Left lung (tissue), 4 donors: ENCODE measurements at regions not wholly inside any gene's neighbourhood (a gene's known extent, or its start where the extent isn't known, plus 50 kb on each side); places are given as distances from the start of the nearest gene placed in this dataset.
"Not testable (repeated sequence)": the region's sequence is repeated elsewhere in the genome, so short reads cannot be mapped to it uniquely, and the experiment has no call there.

Experiments used
- ATAC-seq: fragments of 200-7000 bp; cut with Tn5 transposase; one replicate; pipeline ENCODE4 v1.9.1; 2020; ENCODE audit warnings: moderate library complexity
- DNase-seq, 4 donors: peaks; one replicate each; pipeline ENCODE4 v3.0.0-alpha.2; 2013 to 2020
- H3K27ac ChIP-seq, 2 donors: fragments of 200-600 bp; sonication (generic) in 1 of 2; one replicate each; pipeline versions ENCODE4 v1.5.0 to v1.8.0; 2020 to 2021
- H3K27me3 ChIP-seq, 2 donors: fragments of 200-600 bp; sonication (generic) in 1 of 2; one replicate each; pipeline versions ENCODE4 v1.5.0 to v1.8.0; 2020 to 2021
- H3K36me3 ChIP-seq, 2 donors: fragments of 200-600 bp; sonication (generic) in 1 of 2; one replicate each; pipeline versions ENCODE4 v1.5.0 to v1.8.0; 2020 to 2021
- H3K4me1 ChIP-seq, 2 donors: fragments of 200-600 bp; one replicate each; pipeline ENCODE4 v1.8.0; 2021
- H3K4me3 ChIP-seq, 2 donors: fragments of 200-600 bp; sonication (generic) in 1 of 2; one replicate each; pipeline versions ENCODE4 v1.5.0 to v1.8.0; 2020 to 2021; ENCODE audit warnings: mild to moderate bottlenecking in 1 of 2
- H3K9me3 ChIP-seq, 2 donors: fragments of 200-600 bp; sonication (generic) in 1 of 2; one replicate each; pipeline versions ENCODE4 v1.5.0 to v1.8.0; 2020 to 2021
- intact Hi-C, 2 donors: fragments of 100-400 bp; cut with DNase I; formaldehyde crosslinking; loops; one replicate each; pipeline versions ENCODE4 v1.11.2 to v1.14.2; 2022
- TF ChIP-seq, protein P1 (sequence below), 2 donors: fragments of 200-600 bp; sonication (generic) in 1 of 2; IDR thresholded peaks; one replicate each; pipeline versions ENCODE4 v1.5.0 to v1.8.0; 2021; ENCODE audit warnings: antibody characterized with exemption in 2 of 2
- donor health status: DM: no; HTN: yes; CAD: no.
- donor health status: DM: no; HTN: no; CAD: no.

DNA sequence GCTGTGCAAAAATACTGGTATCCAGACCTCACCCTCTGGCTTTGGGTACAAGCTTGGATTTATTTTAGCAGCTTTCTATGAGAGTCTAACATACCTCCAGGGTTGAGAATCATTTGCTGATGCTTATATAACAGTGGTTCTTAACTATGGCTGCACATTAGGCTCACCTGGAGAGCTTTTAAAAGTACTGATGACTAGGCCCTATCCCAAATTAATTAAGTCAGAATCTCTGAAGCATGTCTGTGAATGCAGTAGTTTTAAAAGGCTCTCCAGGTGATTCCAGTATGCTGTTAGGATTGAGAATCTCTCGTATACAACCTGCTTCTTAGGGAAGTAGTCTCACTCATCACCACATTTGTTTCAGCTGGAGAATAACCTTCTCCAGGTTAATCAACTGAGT, 99.2 kb downstream of the PDHA2 start:
- ATAC-seq (no peak), DNase-seq (no peak)
- H3K36me3 ChIP-seq: no peaks in the 10 kb centered on the region
- intact Hi-C loops: no loop called here
- H3K27ac ChIP-seq: no peak overlapping the region
- TF ChIP-seq, protein P1, sequence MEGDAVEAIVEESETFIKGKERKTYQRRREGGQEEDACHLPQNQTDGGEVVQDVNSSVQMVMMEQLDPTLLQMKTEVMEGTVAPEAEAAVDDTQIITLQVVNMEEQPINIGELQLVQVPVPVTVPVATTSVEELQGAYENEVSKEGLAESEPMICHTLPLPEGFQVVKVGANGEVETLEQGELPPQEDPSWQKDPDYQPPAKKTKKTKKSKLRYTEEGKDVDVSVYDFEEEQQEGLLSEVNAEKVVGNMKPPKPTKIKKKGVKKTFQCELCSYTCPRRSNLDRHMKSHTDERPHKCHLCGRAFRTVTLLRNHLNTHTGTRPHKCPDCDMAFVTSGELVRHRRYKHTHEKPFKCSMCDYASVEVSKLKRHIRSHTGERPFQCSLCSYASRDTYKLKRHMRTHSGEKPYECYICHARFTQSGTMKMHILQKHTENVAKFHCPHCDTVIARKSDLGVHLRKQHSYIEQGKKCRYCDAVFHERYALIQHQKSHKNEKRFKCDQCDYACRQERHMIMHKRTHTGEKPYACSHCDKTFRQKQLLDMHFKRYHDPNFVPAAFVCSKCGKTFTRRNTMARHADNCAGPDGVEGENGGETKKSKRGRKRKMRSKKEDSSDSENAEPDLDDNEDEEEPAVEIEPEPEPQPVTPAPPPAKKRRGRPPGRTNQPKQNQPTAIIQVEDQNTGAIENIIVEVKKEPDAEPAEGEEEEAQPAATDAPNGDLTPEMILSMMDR (IDR thresholded peaks at IDR 0.05): no peak
- no peaks in the 10 kb centered on the region for H3K4me1 ChIP-seq
- no peak overlapping the region for H3K4me3 ChIP-seq
- no peaks in the 10 kb centered on the region for H3K27me3 ChIP-seq
- no peaks in the 10 kb centered on the region for H3K9me3 ChIP-seq

DNA sequence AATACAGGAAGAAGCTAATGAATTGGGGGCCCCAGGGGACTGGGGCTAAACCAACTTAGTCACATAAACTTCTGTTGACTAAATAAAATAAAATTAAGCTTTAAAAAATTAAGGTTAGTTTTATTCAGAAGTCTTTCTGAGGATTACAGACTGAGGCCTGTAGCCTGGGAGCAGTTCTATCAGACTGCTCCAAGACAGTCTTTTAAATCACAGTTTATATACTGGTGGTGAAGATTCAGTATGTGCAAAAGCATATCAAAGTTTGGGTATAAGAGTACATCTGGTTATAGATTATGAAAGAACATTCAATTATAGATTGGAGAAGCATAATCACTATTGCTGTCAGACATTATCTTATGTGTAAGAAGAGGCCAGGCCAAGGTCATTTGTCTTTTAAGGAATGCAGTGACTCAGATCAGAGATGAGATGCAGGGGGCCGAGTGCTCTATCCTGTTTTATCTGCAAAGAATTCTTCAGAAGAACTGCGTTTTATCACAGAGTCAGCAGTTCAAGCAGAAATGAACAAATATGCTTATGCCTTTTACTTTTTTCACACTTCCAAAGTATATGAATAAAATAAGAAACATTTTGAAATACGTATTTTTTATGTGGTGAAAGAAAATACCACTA, 109.4 kb downstream of the PDHA2 start:
- Histone ChIP-seq H3K4me1 (no peaks in the 10 kb centered on the region), H3K27ac (no peak overlapping the region), H3K36me3 (no peaks in the 10 kb centered on the region), H3K9me3 (peaks cover 0 to 22% of the 10 kb centered on the region in 2 donors), H3K27me3 (no peaks in the 10 kb centered on the region), H3K4me3 (no peak overlapping the region)
- DNase-seq (no peak), ATAC-seq (no peak)
- TF ChIP-seq, protein P1 (IDR thresholded peaks at IDR 0.05): no peak
- intact Hi-C loops: no loop called here

DNA sequence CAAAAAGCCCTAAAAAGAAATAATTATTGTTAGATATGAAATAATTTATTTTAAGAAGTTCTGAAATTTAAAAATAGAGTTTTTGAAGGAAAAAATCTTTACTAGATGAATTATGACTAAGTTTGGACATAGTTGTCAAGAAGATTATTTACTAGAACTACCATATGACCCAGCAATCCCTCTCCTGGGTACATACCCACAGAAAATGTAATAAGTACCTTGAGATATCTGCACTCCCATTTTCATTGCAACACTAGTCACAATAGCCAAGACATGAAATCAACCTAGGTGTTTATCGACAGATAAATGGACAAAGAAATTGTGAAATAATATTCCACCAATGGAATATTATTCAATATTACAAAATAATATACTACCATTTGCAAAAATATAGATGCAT, 109.9 kb downstream of the PDHA2 start:
- Histone ChIP-seq H3K36me3 (no peaks in the 10 kb centered on the region), H3K9me3 (peaks cover 0 to 22% of the 10 kb centered on the region in 2 donors), H3K27me3 (no peaks in the 10 kb centered on the region), H3K27ac (no peak overlapping the region), H3K4me1 (no peaks in the 10 kb centered on the region), H3K4me3 (no peak overlapping the region)
- DNase-seq (no peak), ATAC-seq (no peak)
- TF ChIP-seq, protein P1 (IDR thresholded peaks at IDR 0.05): no peak
- intact Hi-C loops: no loop called here

DNA sequence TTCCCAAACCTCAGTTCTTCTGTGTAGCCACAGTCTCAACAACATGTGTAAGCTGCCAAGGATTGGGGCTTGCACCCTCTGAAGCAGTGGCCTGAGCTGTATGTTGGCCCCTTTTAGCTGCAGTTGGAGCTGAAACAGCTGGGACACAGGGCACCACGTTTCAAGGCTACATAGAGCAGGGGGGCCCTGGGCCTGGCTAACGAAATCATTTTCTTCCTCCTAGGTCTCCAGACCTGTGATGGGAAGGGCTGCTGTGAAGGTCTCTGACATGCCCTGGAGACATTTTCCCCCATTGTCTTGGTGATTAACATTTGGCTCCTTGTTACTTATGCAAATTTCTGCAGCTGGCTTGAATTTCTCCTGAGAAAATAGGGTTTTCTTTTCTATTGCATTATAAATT, 112.6 kb downstream of the PDHA2 start:
- H3K27me3 ChIP-seq, intact Hi-C loops, ATAC-seq, H3K4me1 ChIP-seq, H3K36me3 ChIP-seq, DNase-seq, H3K27ac ChIP-seq, H3K4me3 ChIP-seq: not testable (repeated sequence)
- H3K9me3 ChIP-seq: peaks cover 0 to 14% of the 10 kb centered on the region in 2 donors

DNA sequence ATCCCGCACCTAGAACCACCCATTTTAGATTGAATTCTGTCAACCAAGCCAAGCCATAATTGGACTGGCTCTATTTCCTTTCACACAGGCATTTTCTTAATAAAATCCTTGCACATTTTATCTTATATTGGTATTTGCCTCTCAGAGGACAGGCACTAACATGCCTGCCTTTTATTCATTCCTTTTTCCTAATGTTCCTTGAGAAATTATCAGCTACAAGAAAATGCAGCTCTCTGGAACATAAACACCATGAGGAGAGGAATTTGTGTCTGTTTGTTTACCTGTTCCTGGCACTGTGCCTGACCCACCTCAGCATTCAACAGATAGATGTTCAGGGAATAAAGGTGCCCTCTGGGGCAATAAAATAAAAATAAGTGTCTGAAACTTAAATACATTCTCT, 116.2 kb downstream of the PDHA2 start:
- Histone ChIP-seq H3K9me3 (peaks cover 0 to 6% of the 10 kb centered on the region in 2 donors), H3K4me3 (no peak overlapping the region), H3K27me3 (no peaks in the 10 kb centered on the region), H3K4me1 (no peaks in the 10 kb centered on the region), H3K36me3 (no peaks in the 10 kb centered on the region), H3K27ac (no peak overlapping the region)
- no peak for ATAC-seq
- DNase-seq: no peak
- intact Hi-C loops: no loop called here
- TF ChIP-seq, protein P1 (IDR thresholded peaks at IDR 0.05): no peak

DNA sequence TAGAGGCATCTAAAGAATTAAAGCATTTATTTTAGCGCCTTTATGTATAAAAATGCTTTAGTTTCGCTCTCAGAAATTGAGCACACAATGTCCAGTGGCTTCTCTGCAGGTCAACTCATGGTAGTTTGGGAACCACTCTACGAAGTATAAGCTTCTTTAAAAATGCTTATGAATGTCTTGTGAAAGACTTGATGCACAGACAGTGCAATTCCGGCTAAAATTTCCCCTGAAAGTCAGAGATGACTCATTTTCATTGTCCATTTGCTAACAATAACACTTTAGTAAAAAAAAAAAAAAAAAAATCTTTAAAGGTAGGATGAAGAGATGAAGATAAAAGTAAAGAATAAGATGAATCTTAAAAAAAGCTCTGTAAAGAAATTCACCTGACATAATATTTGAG, 117.2 kb downstream of the PDHA2 start:
- TF ChIP-seq, protein P1 (IDR thresholded peaks at IDR 0.05): no peak
- Histone ChIP-seq H3K9me3 (peaks cover 0 to 6% of the 10 kb centered on the region in 2 donors), H3K4me3 (no peak overlapping the region), H3K27me3 (no peaks in the 10 kb centered on the region), H3K27ac (no peak overlapping the region), H3K4me1 (no peaks in the 10 kb centered on the region), H3K36me3 (no peaks in the 10 kb centered on the region)
- DNase-seq: no peak
- intact Hi-C loops: no loop called here
- no peak for ATAC-seq
